Activated CD4-positive, alpha-beta T cell treated with anti-CD3 and anti-CD28 coated beads, Interleukin-2, amount 10 ng/mL, durations not matched to agents 24 days and 14 days (primary cell): ENCODE measurements at regions not wholly inside any gene's neighbourhood (a gene's known extent, or its start where the extent isn't known, plus 50 kb on each side); places are given as distances from the start of the nearest gene placed in this dataset.
"Not testable (repeated sequence)": the region's sequence is repeated elsewhere in the genome, so short reads cannot be mapped to it uniquely, and the experiment has no call there.

Source experiments
- DNase-seq: peaks from one replicate; pipeline ENCODE4 v3.0.0; 2022
- H3K27ac Mint-ChIP-seq: one replicate; pipeline ENCODE4 v1.8.0; 2022; ENCODE audit warnings: mild to moderate bottlenecking, mixed read lengths
- H3K27me3 Mint-ChIP-seq: one replicate; pipeline ENCODE4 v1.8.0; 2022; ENCODE audit warnings: mixed read lengths
- H3K36me3 Mint-ChIP-seq: one replicate; pipeline ENCODE4 v1.8.0; 2022; ENCODE audit warnings: low read depth, mild to moderate bottlenecking, mixed read lengths
- H3K4me1 Mint-ChIP-seq: one replicate; pipeline ENCODE4 v1.8.0; 2021; ENCODE audit warnings: mixed read lengths
- H3K4me3 Mint-ChIP-seq: one replicate; pipeline ENCODE4 v1.8.0; 2022; ENCODE audit warnings: mild to moderate bottlenecking, moderate library complexity, mixed read lengths
- H3K9me3 Mint-ChIP-seq: one replicate; pipeline ENCODE4 v1.8.0; 2021; ENCODE audit warnings: mixed read lengths
- intact Hi-C: fragments of 100-400 bp; cut with micrococcal nuclease; formaldehyde crosslinking; loops from one replicate; pipeline ENCODE4 v1.15.1; 2023

GRCh38 chr5:56763711-56764466 is 51.5 kb upstream of the MAP3K1 start:
- Mint-ChIP-seq H3K27me3 (peaks cover 4% of the 10 kb centered on the region), H3K4me3 (no peak overlapping the region), H3K27ac (no peak overlapping the region), H3K9me3 (peaks cover 11% of the 10 kb centered on the region), H3K36me3 (no peaks in the 10 kb centered on the region), H3K4me1 (peaks cover 6% of the 10 kb centered on the region)
- DNase-seq = no peak
- intact Hi-C loops = no loop called here

GRCh38 chr5:56763182-56763581 is 52.2 kb upstream of the MAP3K1 start:
- H3K27me3 Mint-ChIP-seq = peaks cover 4% of the 10 kb centered on the region
- H3K4me1 Mint-ChIP-seq = peaks cover 6% of the 10 kb centered on the region
- no peaks in the 10 kb centered on the region for H3K36me3 Mint-ChIP-seq
- no peak overlapping the region for H3K27ac Mint-ChIP-seq
- intact Hi-C loops = no loop called here
- no peak overlapping the region for H3K4me3 Mint-ChIP-seq
- no peak for DNase-seq
- peaks cover 11% of the 10 kb centered on the region for H3K9me3 Mint-ChIP-seq

- Mint-ChIP-seq H3K4me1 (peaks cover 4% of the 10 kb centered on the region), H3K27ac (no peak overlapping the region), H3K4me3 (no peak overlapping the region), H3K27me3 (peaks cover 4% of the 10 kb centered on the region), H3K36me3 (no peaks in the 10 kb centered on the region), H3K9me3 (no peaks in the 10 kb centered on the region)
- no peak for DNase-seq
- intact Hi-C loops = no loop called here
Observed at GRCh38 chr5:56761151-56761885, 54.0 kb upstream of the MAP3K1 start.

GRCh38 chr5:56760723-56761122 is 54.6 kb upstream of the MAP3K1 start:
- Mint-ChIP-seq H3K27ac (no peak overlapping the region), H3K27me3 (peaks cover 4% of the 10 kb centered on the region), H3K4me3 (no peak overlapping the region), H3K4me1 (peaks cover 4% of the 10 kb centered on the region), H3K9me3 (no peaks in the 10 kb centered on the region), H3K36me3 (no peaks in the 10 kb centered on the region)
- intact Hi-C loops = no loop called here
- DNase-seq = no peak

- no peak for DNase-seq
- no peaks in the 10 kb centered on the region for H3K9me3 Mint-ChIP-seq
- no peaks in the 10 kb centered on the region for H3K36me3 Mint-ChIP-seq
- intact Hi-C loops = no loop called here
- no peak overlapping the region for H3K27ac Mint-ChIP-seq
- H3K27me3 Mint-ChIP-seq = peaks cover 4% of the 10 kb centered on the region
- H3K4me3 Mint-ChIP-seq = no peak overlapping the region
- peaks cover 4% of the 10 kb centered on the region for H3K4me1 Mint-ChIP-seq
Observed at GRCh38 chr5:56759521-56760216, 55.7 kb upstream of the MAP3K1 start.

- H3K4me3 Mint-ChIP-seq = no peak overlapping the region
- DNase-seq = no peak
- H3K4me1 Mint-ChIP-seq = no peaks in the 10 kb centered on the region
- H3K27ac Mint-ChIP-seq = no peak overlapping the region
- peaks cover 4% of the 10 kb centered on the region for H3K27me3 Mint-ChIP-seq
- H3K36me3 Mint-ChIP-seq = no peaks in the 10 kb centered on the region
- no peaks in the 10 kb centered on the region for H3K9me3 Mint-ChIP-seq
- intact Hi-C loops = no loop called here
Observed at GRCh38 chr5:56757077-56757476, 58.3 kb upstream of the MAP3K1 start.

- Mint-ChIP-seq H3K27ac (no peak overlapping the region), H3K36me3 (no peaks in the 10 kb centered on the region), H3K27me3 (no peaks in the 10 kb centered on the region), H3K4me1 (no peaks in the 10 kb centered on the region), H3K4me3 (no peak overlapping the region), H3K9me3 (peaks cover 4% of the 10 kb centered on the region)
- intact Hi-C loops = no loop called here
- no peak for DNase-seq
Observed at GRCh38 chr5:56755036-56755555, 60.3 kb upstream of the MAP3K1 start.

- H3K27ac Mint-ChIP-seq, H3K9me3 Mint-ChIP-seq, H3K4me3 Mint-ChIP-seq: not testable (repeated sequence)
Observed at GRCh38 chr5:56753588-56753987, 61.8 kb upstream of the MAP3K1 start.

GRCh38 chr5:56751572-56752313 is 63.6 kb upstream of the MAP3K1 start:
- Mint-ChIP-seq H3K9me3 (peaks cover 7% of the 10 kb centered on the region), H3K27ac (no peak overlapping the region), H3K4me1 (no peaks in the 10 kb centered on the region), H3K4me3 (no peak overlapping the region), H3K27me3 (no peaks in the 10 kb centered on the region), H3K36me3 (no peaks in the 10 kb centered on the region)
- intact Hi-C loops = no loop called here
- DNase-seq = no peak

More at GRCh38 chr5:56753588-56753987, 61.8 kb upstream of the MAP3K1 start:
- H3K4me1 Mint-ChIP-seq, H3K27me3 Mint-ChIP-seq, intact Hi-C loops, H3K36me3 Mint-ChIP-seq, DNase-seq: not testable (repeated sequence)

- Mint-ChIP-seq H3K9me3 (peaks cover 7% of the 10 kb centered on the region), H3K4me3 (no peak overlapping the region), H3K4me1 (no peaks in the 10 kb centered on the region), H3K27me3 (no peaks in the 10 kb centered on the region), H3K36me3 (no peaks in the 10 kb centered on the region), H3K27ac (no peak overlapping the region)
- DNase-seq = no peak
- intact Hi-C loops = no loop called here
Observed at GRCh38 chr5:56749842-56750241, 65.5 kb upstream of the MAP3K1 start.

GRCh38 chr5:56746553-56747339 is 68.6 kb upstream of the MAP3K1 start:
- Mint-ChIP-seq H3K27me3 (no peaks in the 10 kb centered on the region), H3K9me3 (peaks cover 10% of the 10 kb centered on the region), H3K4me1 (no peaks in the 10 kb centered on the region), H3K4me3 (no peak overlapping the region), H3K27ac (no peak overlapping the region), H3K36me3 (no peaks in the 10 kb centered on the region)
- intact Hi-C loops = no loop called here
- DNase-seq = no peak

GRCh38 chr5:56745864-56746263 is 69.5 kb upstream of the MAP3K1 start:
- Mint-ChIP-seq H3K27ac (no peak overlapping the region), H3K36me3 (no peaks in the 10 kb centered on the region), H3K9me3 (peaks cover 11% of the 10 kb centered on the region), H3K4me1 (no peaks in the 10 kb centered on the region), H3K27me3 (no peaks in the 10 kb centered on the region), H3K4me3 (no peak overlapping the region)
- DNase-seq = no peak
- intact Hi-C loops = no loop called here

- peaks cover 18% of the 10 kb centered on the region for H3K4me1 Mint-ChIP-seq
- no peaks in the 10 kb centered on the region for H3K27me3 Mint-ChIP-seq
- H3K4me3 Mint-ChIP-seq = no peak overlapping the region
- intact Hi-C loops = no loop called here
- no peak overlapping the region for H3K27ac Mint-ChIP-seq
- H3K36me3 Mint-ChIP-seq = peaks cover 2% of the 10 kb centered on the region
- peaks cover 13% of the 10 kb centered on the region for H3K9me3 Mint-ChIP-seq
- DNase-seq = no peak
Observed at GRCh38 chr5:56740868-56741267, 74.5 kb upstream of the MAP3K1 start.
